Posterior vena cava (tissue), 2 donors: ENCODE measurements at regions not wholly inside any gene's neighbourhood (a gene's known extent, or its start where the extent isn't known, plus 50 kb on each side); places are given as distances from the start of the nearest gene placed in this dataset.

Source experiments
- DNase-seq: peaks from one replicate; pipeline ENCODE4 v3.0.0-alpha.2; 2020; ENCODE audit warnings: low spot score
- intact Hi-C, 2 donors: fragments of 100-400 bp; cut with DNase I; formaldehyde crosslinking; loops; one replicate each; pipeline versions ENCODE4 v1.14.1 to v1.14.2; 2022 to 2023
- donor health status: DM: yes; HTN: yes; CAD: no.
- donor health status: DM: yes; HTN: yes; CAD: no.

DNA sequence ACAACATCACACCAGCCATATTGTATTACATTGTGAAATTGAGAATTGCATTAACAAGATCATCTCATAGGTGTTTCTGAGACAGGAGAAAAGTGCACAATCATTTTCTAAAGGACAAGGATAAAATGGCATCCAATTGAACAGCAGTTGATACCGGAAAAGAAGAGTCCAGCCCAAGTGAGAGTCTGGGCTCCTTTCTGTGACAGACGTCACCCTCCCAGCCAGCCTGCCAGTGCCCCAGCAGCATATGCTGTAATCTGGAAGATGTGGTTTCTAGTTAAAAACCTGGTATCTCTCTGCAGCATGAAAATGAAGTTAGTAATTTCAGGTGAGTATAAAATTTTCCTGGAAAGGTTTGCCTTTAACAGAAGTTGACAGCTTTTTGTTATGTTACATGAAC, 1531.7 kb upstream of the PIK3C3 start:
- intact Hi-C loops: no loop called here
- no peak for DNase-seq

DNA sequence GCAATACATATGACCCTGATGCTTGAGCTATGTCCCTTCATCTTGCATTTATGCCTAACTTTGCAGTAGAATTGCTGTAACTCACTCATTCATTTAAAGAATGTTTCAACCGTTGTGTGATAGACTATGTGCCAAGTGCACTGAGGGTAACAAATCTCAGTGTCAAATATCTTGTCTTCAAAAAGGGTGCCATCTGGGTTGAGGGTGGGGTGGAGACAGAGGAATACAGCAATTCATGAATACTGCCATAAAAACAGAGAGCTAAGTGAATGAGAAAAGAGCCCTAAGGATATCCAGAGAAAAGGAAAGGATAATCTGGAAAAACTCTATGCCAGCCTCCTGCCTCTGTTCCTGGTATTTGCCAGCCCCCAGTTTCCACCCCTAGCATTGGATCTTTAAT, 1534.4 kb upstream of the PIK3C3 start:
- no peak for DNase-seq
- intact Hi-C loops: no loop called here

DNA sequence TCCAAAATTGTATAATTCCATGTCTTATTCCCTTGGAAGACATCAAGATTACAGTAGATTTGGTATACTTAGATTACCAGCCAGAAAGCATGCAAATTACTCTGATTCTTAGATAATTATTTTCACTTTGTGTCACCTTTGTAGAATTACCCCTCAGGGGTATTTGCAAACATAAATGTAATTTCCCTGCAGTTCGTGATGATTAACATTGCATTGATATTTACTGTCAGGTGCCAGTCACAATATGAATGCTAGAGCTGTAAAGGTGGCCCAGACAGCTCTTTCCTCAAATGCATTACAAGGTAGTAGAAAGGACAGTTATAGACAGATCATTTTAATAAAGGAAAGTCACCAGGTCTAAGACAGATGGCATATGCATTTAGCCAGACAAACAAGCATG, 1537.5 kb upstream of the PIK3C3 start:
- no peak for DNase-seq
- intact Hi-C loops: no loop called here

DNA sequence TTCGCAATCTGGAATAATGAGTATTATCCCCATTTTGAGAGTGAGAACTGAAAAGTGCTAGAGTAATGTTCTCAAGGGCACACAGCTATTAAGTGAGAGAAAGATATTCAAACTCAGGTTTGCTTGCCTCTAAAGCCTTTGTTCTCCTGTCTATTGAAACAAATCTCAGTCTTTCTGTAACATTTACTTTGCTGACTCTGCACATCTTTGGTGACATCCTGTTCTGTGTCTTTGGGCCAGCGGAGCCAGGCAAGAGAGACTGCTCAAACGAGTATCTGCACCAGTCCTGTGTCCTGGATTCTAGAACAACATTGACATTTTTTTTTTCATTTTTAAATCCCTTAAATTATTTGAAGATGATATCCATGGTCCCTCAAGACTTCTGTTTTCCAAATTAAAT, 1539.2 kb upstream of the PIK3C3 start:
- DNase-seq: no peak
- intact Hi-C loops: no loop called here

DNA sequence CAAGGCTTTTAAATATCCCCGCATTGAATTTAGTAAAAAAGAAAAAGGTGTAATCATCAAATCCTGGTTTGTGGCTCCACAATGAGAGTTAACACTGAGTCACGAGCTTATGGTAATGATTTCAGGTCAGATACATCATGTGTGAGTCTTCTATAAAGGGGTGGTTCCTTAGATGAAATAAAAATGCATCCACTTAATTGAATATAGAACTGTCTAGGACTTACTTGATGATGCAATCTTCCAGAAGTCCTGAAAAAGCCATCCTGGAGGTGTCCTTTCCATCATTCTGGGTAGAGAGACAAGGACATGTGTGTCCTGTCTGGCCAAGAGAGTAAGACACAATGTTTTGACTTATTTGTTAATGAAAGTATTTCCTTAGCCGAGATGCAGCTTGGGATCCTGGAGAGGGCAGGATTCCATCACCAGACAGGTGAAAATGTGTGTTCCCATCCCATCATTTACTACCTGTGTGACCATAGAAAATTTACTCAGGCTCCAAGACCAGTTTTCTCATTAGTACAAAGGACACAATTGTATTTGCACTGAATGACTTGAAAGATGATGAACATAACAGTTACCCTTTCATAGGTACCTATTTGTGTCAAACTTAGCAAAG, 1539.8 kb upstream of the PIK3C3 start:
- no peak for DNase-seq
- intact Hi-C loops: no loop called here

DNA sequence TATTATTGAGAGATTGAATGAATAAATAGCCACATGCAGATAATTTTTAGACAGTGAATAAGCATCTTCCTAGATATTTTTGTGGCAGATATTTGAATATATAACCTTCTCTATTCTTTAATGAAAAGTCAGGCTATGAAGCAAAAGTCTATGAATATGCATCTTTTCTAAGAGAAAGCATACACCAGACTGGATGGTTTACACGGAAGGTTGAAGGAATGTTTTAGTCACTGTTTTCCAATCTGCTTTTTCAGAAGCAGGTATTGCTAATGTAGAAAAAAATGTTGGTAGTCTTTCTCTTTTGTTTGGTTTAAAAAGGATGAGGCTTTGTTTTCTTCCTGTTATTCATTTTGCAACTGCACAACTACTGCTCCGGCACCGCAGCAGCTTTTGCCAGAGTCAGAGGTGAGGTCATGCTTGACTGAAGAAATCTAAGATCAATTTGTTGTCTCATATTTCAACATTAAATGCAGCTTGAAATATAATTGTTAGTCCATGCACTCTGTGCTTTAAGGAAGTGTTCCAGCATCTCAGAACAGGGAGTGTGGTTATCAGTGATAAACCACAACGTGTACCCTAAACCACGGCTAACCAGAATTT, 1540.8 kb upstream of the PIK3C3 start:
- DNase-seq: no peak
- intact Hi-C loops: no loop called here

DNA sequence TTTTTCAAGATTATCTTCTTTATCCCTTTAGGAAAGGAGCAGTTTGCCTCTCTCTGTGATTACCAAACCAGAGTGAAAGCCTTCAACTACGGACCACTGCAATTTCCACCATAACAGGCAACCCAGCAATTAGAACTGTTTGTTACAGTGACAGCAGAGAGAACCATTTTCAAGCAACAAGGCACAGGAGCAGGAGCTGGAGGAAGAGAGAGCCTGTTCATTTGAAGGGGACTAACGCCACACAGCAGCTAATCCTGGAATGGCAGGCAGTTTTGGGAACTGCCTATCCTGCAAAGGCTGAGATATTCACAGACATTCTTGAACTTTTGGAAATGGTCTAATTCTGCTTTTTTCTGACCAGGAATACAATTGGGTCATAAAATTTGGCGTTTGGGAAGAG, 1541.9 kb upstream of the PIK3C3 start:
- intact Hi-C loops: no loop called here
- no peak for DNase-seq

DNA sequence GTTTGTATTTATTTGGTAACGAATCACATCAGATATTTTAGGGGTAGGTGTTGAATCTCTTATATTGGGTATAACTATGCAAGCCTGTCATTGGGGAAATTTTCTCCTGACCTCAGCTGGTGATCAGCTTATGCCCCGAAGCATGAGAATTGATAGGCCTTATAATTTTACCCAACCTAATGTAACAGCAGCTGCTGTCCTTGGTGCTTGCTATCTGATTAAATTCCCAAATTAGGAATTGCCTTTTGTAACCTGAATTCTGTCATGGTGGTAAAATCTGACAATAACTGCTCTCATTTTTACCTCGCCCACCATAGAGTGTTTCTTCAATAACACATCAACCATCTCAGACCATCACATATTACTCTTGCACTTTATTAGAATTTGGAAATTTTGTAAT, 1542.6 kb upstream of the PIK3C3 start:
- DNase-seq: no peak
- intact Hi-C loops: no loop called here

DNA sequence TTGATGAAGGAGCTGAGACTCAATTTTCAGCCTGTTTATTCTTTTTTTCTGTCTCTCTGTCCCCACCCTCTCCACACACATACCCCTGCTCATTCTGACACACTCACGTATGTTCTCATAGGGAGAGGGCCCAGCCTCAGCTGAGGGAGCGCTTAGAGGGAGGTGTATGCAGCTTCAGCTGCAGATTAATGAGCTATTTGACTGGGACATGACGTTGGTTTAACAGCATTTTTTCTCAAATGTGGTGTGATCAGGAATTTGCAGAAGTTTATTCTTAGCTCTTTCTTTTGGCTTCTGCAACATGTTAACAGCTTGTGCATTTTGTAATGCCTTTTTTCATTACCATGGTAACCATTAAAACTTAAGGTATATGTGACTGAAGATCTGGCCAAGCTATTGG, 1547.1 kb upstream of the PIK3C3 start:
- intact Hi-C loops: no loop called here
- no peak for DNase-seq

DNA sequence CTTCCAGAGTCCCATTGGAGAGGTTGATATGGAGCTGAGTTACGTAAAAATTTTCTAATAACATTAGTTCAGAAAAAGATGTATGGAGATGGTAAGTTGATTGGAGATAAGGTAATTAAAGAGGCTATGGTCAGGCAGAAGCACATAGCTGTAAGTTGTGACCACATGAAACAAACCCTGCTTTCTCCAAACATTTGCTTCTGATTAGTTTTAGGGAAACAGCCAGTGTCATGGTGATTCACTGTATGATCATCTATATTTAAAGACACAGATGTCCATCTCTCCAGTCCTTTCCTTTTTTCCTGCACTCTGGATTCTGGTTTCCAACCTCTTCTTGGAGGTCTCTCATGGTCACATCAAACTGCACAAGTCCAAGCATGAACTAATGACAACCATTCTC, 1550.8 kb upstream of the PIK3C3 start:
- no peak for DNase-seq
- intact Hi-C loops: no loop called here

DNA sequence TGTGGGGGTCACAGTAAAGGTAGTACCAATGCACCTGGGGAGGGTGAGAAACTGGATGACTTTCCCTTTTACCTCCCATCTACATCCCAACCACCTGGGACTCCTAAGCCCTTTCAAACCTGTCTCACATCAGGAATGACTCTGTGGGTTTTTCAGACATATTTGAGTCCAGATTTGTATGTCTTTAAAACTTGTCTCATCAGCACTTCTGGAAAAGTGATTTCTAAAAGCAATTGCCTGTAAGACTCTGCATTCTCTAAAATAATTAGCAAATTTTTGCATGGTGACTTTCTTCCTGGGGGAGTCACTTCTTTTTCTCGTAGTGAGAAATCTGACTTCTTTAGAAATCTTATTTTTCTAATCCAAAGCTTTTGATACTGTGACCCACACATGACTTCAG, 1553.0 kb upstream of the PIK3C3 start:
- intact Hi-C loops: no loop called here
- DNase-seq: no peak

DNA sequence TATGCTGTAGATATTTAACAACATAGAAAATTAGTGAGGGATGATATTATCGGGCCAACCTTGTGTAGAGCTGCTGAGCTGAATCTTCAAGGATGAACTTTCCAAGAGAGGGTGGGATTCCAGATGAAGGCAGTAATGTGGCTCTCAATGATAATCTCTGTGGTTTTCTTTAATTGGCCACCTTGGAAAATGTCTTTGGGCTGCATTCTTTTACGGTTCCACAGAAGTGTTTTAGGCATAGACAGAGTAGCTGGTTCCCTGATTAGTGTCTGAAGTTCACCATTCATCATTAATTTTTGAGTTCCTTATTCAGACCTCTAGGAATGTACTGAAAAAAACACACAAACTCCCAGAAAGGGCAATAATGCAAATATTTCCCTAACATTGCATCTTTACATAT, 1566.9 kb upstream of the PIK3C3 start:
- intact Hi-C loops: no loop called here

DNA sequence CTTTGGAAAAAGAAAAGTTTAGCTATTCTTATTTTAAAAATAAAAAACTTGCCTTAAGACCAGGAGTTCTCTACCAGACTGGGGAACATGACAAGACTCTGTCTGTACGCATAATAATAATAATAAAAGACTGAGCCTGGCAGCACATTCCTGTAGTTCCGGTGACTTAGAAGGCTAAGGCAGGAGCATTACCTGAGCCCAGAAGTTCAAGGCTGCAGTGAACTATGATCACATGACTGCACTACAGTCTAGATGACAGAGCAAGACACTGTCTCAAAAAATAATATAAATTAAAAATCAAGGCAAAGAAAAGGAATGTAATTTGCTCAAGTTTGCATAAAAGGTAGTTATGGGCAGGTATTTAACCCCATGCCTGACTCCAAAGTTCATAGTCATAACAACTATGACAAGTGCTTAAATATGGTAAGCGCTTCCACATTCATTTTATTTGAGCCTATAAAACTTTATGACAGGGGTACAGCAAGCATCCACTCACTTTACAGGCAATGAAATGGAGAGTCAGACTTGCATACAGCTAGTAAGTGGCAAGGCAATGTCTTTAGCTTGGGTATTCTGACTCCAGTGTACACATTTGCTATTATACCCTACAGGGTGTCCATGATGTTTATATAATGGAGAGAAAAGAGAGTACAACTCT, 1567.8 kb upstream of the PIK3C3 start:
- intact Hi-C loops: no loop called here
- DNase-seq: no peak

More for the DNA sequence above, 1566.9 kb upstream of the PIK3C3 start:
- DNase-seq: no peak

DNA sequence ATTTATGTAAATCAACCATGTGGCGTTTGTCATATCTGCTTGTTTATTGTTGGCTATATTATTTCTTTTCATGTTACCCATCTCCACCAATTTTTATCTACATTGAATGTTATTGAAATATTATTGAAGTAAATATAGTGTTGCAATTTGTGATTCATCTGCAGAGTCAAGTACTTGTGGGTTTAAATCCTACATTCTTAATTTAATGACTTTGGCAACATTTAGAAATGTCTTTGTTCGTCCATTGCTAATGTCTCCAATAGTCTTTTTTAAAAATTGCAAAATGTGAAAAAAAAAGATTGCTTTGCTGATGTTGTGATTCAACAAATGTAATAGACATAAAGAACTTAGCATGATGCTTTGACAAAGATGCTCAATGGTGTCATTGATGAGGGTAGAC, 1572.8 kb upstream of the PIK3C3 start:
- no peak for DNase-seq
- intact Hi-C loops: no loop called here

DNA sequence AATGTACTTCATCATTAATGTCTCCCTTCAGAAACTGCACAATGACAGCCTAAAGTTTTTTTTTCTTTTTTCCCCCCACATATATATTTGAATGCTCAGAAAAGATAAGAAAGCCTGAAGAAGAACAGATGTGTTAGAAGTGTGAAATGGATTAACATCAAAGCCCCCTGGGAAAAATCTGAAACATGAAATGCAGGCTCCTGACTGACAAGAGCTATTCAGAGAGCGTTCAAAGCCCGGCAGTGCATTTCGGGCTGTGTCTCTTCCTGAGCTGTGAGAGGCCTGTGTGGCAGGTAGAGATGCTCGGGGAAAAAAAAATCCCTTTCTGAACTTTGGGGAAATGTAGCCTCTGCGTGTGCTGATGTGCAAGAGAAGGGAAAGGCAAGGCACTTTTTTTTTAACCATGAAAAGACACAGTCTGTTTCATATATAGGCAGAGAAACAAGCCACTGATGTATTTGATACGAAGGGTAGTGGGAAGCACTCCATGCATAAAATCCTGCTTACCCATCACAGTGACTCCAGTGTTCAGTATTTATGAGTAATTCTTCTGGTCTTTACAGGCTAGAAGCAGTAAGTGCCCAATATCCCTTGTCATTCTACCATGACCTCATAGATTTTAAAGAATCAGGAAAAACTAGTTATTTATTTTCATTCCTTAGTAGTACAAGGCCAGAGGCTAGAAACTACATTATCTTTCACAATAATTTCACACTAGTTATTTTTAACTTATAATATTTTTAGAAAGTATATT, 1574.2 kb upstream of the PIK3C3 start:
- DNase-seq: no peak
- intact Hi-C loops: no loop called here

DNA sequence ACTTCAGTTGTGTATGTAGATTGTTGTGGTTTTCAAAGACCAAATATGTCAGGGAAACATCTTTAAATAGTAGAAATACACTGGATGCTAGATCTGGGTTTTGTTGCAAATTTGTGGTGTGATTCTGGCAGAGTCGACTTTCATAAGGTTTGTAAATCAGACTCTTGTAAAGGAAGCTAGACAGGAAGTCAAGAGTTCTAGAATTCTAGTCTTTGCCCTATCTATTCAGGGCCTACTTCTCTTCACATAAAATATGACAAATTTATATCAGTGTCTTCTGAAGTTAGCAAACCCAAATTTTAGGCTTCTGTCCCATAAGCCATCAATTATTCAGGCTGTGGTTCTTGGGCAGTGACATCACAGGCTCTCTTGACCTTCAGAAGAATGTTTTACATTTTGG, 1579.2 kb upstream of the PIK3C3 start:
- intact Hi-C loops: no loop called here
- DNase-seq: no peak

DNA sequence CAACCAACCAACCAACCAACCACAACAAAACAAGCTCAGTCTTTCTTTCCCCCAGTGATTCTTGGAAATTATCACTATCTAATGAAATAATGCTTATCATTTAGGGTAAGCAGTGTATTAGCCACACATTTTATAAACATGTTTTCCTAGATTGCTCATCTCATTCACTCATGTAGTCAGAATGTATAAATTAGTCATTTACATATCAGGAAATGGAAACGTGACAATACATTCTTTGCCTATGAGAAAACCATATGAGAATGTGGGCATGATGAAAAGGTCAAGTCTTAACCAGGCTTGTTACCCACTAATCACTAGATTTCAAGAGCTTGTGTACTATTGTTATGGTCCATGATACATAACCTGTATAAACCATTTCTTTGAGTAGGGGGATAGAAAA, 1583.4 kb upstream of the PIK3C3 start:
- intact Hi-C loops: no loop called here
- DNase-seq: no peak

DNA sequence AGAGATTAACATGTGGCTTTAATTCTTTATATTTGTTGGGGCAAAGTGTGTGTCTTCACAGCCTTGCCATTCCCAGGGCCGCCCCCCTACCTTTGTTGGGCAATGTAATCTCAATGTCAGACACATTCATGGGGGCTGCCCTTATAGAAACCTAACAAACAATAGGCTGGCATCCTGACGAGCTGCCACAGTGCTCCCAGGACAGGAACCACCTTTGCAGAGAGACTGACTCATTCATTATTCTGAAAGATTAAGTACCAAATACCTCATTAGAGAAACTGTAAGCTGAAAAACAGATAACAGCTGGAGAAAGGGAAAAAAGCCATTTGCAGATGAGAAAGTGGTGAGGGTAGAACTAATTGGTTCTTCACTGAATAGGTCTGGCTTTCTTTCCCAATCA, 1587.5 kb upstream of the PIK3C3 start:
- DNase-seq: no peak
- intact Hi-C loops: no loop called here

DNA sequence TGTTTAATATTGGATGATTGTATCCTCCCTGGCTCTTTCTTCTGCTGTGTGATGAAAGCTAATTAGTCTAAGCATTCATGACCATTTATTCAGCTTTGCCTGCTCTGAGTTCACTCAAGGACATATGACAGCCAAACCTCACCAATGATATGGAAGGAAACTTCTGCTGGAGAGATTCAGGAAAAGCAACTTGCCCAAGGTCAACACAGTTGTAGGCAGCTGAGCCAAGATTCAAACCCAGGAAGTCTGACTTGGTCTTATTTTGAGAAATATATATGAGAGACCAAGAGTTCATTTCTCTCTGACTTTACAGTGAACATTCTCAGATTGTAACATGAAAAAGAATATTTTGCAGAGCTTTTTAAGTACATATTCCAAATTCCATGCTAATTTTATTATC, 1588.5 kb upstream of the PIK3C3 start:
- intact Hi-C loops: no loop called here
- DNase-seq: no peak

DNA sequence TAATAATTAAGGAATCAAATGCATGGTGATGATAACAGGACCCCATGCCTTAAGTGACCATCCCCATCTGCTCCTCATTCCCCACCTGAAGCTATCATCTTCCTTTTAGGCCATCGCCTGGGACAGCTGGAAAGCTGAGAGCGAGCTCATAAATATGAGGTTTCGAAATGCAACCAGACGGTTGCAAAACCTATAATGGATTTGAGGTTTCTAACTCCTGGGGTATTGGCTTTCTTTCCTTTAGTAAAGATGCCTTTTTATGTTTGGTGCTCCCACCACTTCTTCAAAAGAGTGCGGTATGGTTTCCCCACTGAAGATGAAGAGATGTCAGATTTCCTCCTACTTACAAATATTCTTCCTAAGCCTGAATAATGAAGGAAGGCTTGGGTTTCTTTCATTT, 1589.5 kb upstream of the PIK3C3 start:
- DNase-seq: no peak
- intact Hi-C loops: no loop called here

DNA sequence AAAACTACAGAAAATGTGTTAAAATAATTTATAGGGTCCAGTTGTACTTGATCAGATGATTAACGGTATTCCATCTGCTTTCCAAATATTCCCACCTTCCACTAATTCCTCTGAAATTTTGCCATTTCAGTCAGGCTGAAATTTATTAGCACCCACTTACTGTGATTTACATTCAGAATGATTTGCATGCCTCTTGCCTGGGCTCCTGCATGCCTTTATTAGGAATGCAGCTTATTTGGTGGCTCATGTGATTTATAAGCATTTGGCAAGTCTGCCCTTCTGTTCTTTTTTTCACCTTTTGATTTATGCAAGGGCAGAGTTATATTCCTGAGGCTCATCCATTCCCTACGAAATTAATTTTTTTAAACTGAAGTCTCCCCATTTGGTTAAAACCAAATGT, 1594.5 kb upstream of the PIK3C3 start:
- intact Hi-C loops: no loop called here
- no peak for DNase-seq
